GM12864 (cell line): ENCODE measurements at regions not wholly inside any gene's neighbourhood (a gene's known extent, or its start where the extent isn't known, plus 50 kb on each side); places are given as distances from the start of the nearest gene placed in this dataset.

Source experiments
- DNase-seq: peaks from one replicate; pipeline ENCODE4 v3.0.0-alpha.2; 2011; ENCODE audit warnings: low read depth
- H3K4me3 ChIP-seq: 2 replicates; pipeline ENCODE4 v1.5.1; 2011; ENCODE audit warnings: mild to moderate bottlenecking, low read depth, low read length, control low read depth
- CTCF ChIP-seq: IDR thresholded peaks from 2 replicates; pipeline ENCODE4 v1.5.1; 2011; ENCODE audit warnings: low read depth, mild to moderate bottlenecking, moderate library complexity, low read length, control low read depth, inconsistent platforms; ENCODE audit errors: missing control alignments

- no peak for DNase-seq
- H3K4me3 ChIP-seq, result no peak overlapping the region
- no peak for TF ChIP-seq CTCF
Measured at GRCh38 chr21:35645991-35646390, 414.3 kb downstream of the SETD4 start.

- no peak overlapping the region for H3K4me3 ChIP-seq
- TF ChIP-seq CTCF, result no peak
- no peak for DNase-seq
Measured at GRCh38 chr21:35644523-35644922, 415.8 kb downstream of the SETD4 start.

GRCh38 chr21:35643176-35643575 lies 417.1 kb downstream of the SETD4 start:
- TF ChIP-seq CTCF, result no peak
- DNase-seq, result no peak
- no peak overlapping the region for H3K4me3 ChIP-seq

- no peak for TF ChIP-seq CTCF
- no peak overlapping the region for H3K4me3 ChIP-seq
- DNase-seq, result no peak
Measured at GRCh38 chr21:35641271-35642016, 418.9 kb downstream of the SETD4 start.

- TF ChIP-seq CTCF, result no peak
Measured at GRCh38 chr21:35637431-35637830, 422.9 kb downstream of the SETD4 start.

GRCh38 chr21:35635994-35636393 lies 424.3 kb downstream of the SETD4 start:
- TF ChIP-seq CTCF, result no peak
- H3K4me3 ChIP-seq, result no peak overlapping the region

More at GRCh38 chr21:35637431-35637830, 422.9 kb downstream of the SETD4 start:
- no peak overlapping the region for H3K4me3 ChIP-seq
- no peak for DNase-seq

GRCh38 chr21:35635261-35635660 lies 425.1 kb downstream of the SETD4 start:
- no peak for TF ChIP-seq CTCF
- DNase-seq, result no peak
- H3K4me3 ChIP-seq, result no peak overlapping the region

More at GRCh38 chr21:35635994-35636393, 424.3 kb downstream of the SETD4 start:
- DNase-seq, result no peak
